A549 (cell line): ENCODE measurements at regions not wholly inside any gene's neighbourhood (a gene's known extent, or its start where the extent isn't known, plus 50 kb on each side); places are given as distances from the start of the nearest gene placed in this dataset.

Source experiments
- ATAC-seq, 2 experiments: fragments of 200-7000 bp in 1 of 2; fragments of >200 bp in 1 of 2; cut with Nextera tagmentation in 1 of 2; cut with Tn5 transposase in 1 of 2; 3 replicates each; pipeline versions ENCODE4 v1.8.0 to v1.9.1; 2018 to 2020; ENCODE audit warnings: mild to moderate bottlenecking in 1 of 2, moderate library complexity in 1 of 2
- CTCF ChIA-PET: fragments of 300-600 bp; sonication (Branson Sonifier 250); formaldehyde crosslinking; extraction: SDS; loops from one replicate; lab custom pipeline; 2021; ENCODE audit warnings: antibody characterized with exemption, inconsistent platforms; lab: Yijun Ruan, JAX
- POLR2A ChIA-PET: fragments of 350-600 bp; formaldehyde crosslinking; extraction: SDS; loops from one replicate; lab custom pipeline; 2021; ENCODE audit warnings: antibody characterized with exemption, inconsistent platforms; lab: Yijun Ruan, JAX
- DNase-seq, 2 experiments: peaks; one replicate each; pipeline versions ENCODE4 v3.0.0 to v3.0.0-alpha.2; 2011 to 2016; ENCODE audit warnings: low read depth in 1 of 2, low spot score in 1 of 2
- FAIRE-seq: peaks from 2 replicates; lab custom pipeline; 2011; peaks lifted over from hg19 to GRCh38; lab: Jason Lieb, UNC
- H3K27ac ChIP-seq, 2 experiments: fragments of >200 bp; sonication (Bioruptor Twin); formaldehyde crosslinking; 3 replicates each; pipeline ENCODE4 v1.5.1; 2016 to 2017
- H3K4me1 ChIP-seq: fragments of >200 bp; sonication (Bioruptor Twin); formaldehyde crosslinking; 3 replicates; pipeline ENCODE4 v1.6.1; 2016
- H3K4me2 ChIP-seq: fragments of >200 bp; sonication (Bioruptor Twin); formaldehyde crosslinking; 3 replicates; pipeline ENCODE4 v1.6.1; 2016
- H3K4me3 ChIP-seq: fragments of >200 bp; sonication (Bioruptor Twin); formaldehyde crosslinking; 3 replicates; pipeline ENCODE4 v1.5.1; 2016
- H3K9me3 ChIP-seq: fragments of >200 bp; sonication (Bioruptor Twin); formaldehyde crosslinking; 3 replicates; pipeline ENCODE4 v1.6.1; 2016
- CBX8 ChIP-seq: fragments of 200-600 bp; sonication (generic); IDR thresholded peaks from 2 replicates; pipeline ENCODE4 v1.6.1; 2016
- CEBPB ChIP-seq, 2 experiments: fragments of >200 bp in 1 of 2; sonication (Bioruptor Twin) in 1 of 2; formaldehyde crosslinking in 1 of 2; IDR thresholded peaks; 2 replicates each; pipeline ENCODE4 v1.6.1; 2012 to 2016
- CHD2 ChIP-seq: fragments of 150-350 bp; IDR thresholded peaks from 2 replicates; pipeline ENCODE4 v1.6.1; 2014; ENCODE audit warnings: low read length; ENCODE audit not compliant: partially characterized antibody
- CHD4 ChIP-seq: fragments of 200-600 bp; sonication (generic); IDR thresholded peaks from 2 replicates; pipeline ENCODE4 v1.6.1; 2016; ENCODE audit warnings: antibody characterized with exemption, mild to moderate bottlenecking, borderline replicate concordance
- E2F6 ChIP-seq: IDR thresholded peaks from 2 replicates; pipeline ENCODE4 v1.6.1; 2012; ENCODE audit warnings: low read depth, borderline replicate concordance
- EHF ChIP-seq: fragments of 250-450 bp; sonication (Bioruptor Pico); IDR thresholded peaks from 2 replicates; pipeline ENCODE4 v1.5.0; 2020; ENCODE audit warnings: mild to moderate bottlenecking
- ESRRA ChIP-seq: fragments of 150-350 bp; IDR thresholded peaks from 2 replicates; pipeline ENCODE4 v1.6.1; 2014; ENCODE audit warnings: mild to moderate bottlenecking, low read length, borderline replicate concordance
- FOSB ChIP-seq: fragments of 250-450 bp; sonication (Bioruptor Pico); IDR thresholded peaks from 2 replicates; pipeline ENCODE4 v1.5.0; 2020; ENCODE audit warnings: mild to moderate bottlenecking, moderate library complexity
- FOSL2 ChIP-seq, 2 experiments: fragments of 450-650 bp in 1 of 2; fragments of >200 bp in 1 of 2; sonication (Bioruptor Twin) in 1 of 2; formaldehyde crosslinking; IDR thresholded peaks; 2 replicates each; pipeline versions ENCODE4 v1.5.0 to v1.6.1; 2016 to 2020; ENCODE audit warnings: mild to moderate bottlenecking in 1 of 2, moderate library complexity in 1 of 2
- GATA3 ChIP-seq: IDR thresholded peaks from 2 replicates; pipeline ENCODE4 v1.6.1; 2012; ENCODE audit warnings: borderline replicate concordance
- JUNB ChIP-seq: fragments of >200 bp; sonication (Bioruptor Twin); formaldehyde crosslinking; IDR thresholded peaks from 2 replicates; pipeline ENCODE4 v1.6.1; 2016
- KDM5A ChIP-seq: fragments of 200-600 bp; sonication (generic); IDR thresholded peaks from 2 replicates; pipeline ENCODE4 v1.6.1; 2016; ENCODE audit warnings: antibody characterized with exemption, mild to moderate bottlenecking
- NFE2L2 ChIP-seq: fragments of 150-350 bp; conservative IDR thresholded peaks from 2 replicates; pipeline ENCODE4 v1.6.1; 2014; ENCODE audit warnings: low read length
- PHF8 ChIP-seq: fragments of 200-600 bp; sonication (generic); IDR thresholded peaks from 2 replicates; pipeline ENCODE4 v1.6.1; 2016; ENCODE audit warnings: low read depth, mild to moderate bottlenecking, antibody characterized with exemption, moderate library complexity, borderline replicate concordance
- POLR2AphosphoS2 ChIP-seq: conservative IDR thresholded peaks from 2 replicates; pipeline ENCODE4 v1.6.1; 2012; ENCODE audit warnings: low read length, improper control_type of control experiment, inconsistent platforms
- REST ChIP-seq: fragments of 200-600 bp; sonication (generic); IDR thresholded peaks from 2 replicates; pipeline ENCODE4 v1.6.1; 2016; ENCODE audit warnings: antibody characterized with exemption, mild to moderate bottlenecking, moderate library complexity
- RNF2 ChIP-seq: fragments of 200-600 bp; sonication (generic); IDR thresholded peaks from 2 replicates; pipeline ENCODE4 v1.6.1; 2016; ENCODE audit warnings: low read depth, mild to moderate bottlenecking, antibody characterized with exemption, moderate library complexity, borderline replicate concordance
- SMC3 ChIP-seq: fragments of >200 bp; sonication (Bioruptor Twin); formaldehyde crosslinking; IDR thresholded peaks from 3 replicates; pipeline ENCODE4 v1.6.1; 2018; ENCODE audit warnings: inconsistent platforms
- TFCP2L1 ChIP-seq: fragments of 250-450 bp; sonication (Bioruptor Pico); IDR thresholded peaks from 2 replicates; pipeline ENCODE4 v1.5.0; 2021; ENCODE audit warnings: mild to moderate bottlenecking
- ZC3H11A ChIP-seq: fragments of 450-650 bp; IDR thresholded peaks from 2 replicates; pipeline ENCODE4 v1.6.1; 2014; ENCODE audit warnings: antibody characterized with exemption, mild to moderate bottlenecking
- ZFP36 ChIP-seq: fragments of 450-650 bp; IDR thresholded peaks from 2 replicates; pipeline ENCODE4 v1.6.1; 2014; ENCODE audit warnings: borderline replicate concordance; ENCODE audit not compliant: partially characterized antibody
- ZNF302 ChIP-seq: fragments of 250-450 bp; sonication (Bioruptor Pico); IDR thresholded peaks from 2 replicates; pipeline ENCODE4 v1.9.0; 2021; ENCODE audit warnings: inconsistent platforms, mild to moderate bottlenecking, moderate library complexity
- WGBS: methylation state at CpG from one replicate; pipeline ENCODE4 v1.1.6; 2017; ENCODE audit errors: missing lambda C conversion rate; 5-methylcytosine and 5-hydroxymethylcytosine counted together
- TF ChIP-seq, protein P1 (sequence below): IDR thresholded peaks from 2 replicates; pipeline ENCODE4 v1.6.1; 2012

DNA sequence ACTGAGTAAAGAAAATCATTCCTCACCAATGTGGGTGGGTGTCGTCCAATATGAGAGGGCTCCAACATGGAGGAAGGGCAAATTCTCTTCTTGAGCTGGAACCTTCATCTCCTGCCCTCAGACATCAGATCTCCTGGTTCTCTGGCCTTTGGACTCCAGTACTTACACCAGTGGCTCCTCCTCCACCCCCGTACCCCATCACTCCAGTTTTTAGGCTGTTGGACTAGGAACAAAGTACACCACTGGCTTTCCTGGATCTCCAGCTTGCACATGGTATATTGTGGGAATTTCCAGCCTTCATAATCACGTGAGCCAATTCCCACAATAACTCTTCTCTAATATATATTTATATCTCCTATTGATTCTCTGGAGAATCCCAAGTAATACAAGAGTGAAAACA lies 196.9 kb downstream of the PDHA2 start:
- Histone ChIP-seq H3K9me3 (no peaks in the 10 kb centered on the region), H3K4me1 (no peaks in the 10 kb centered on the region), H3K4me2 (no peak overlapping the region), H3K27ac (no peak overlapping the region)
- ATAC-seq (no peak), DNase-seq (no peak), FAIRE-seq (no peak)
- WGBS, result 0% methylated on average over 3 of the region's 3 CpGs
- POLR2A ChIA-PET, result no interaction called here
- TF ChIP-seq FOSB (CRISPR knock-in tag), result no peak
- TF ChIP-seq ZNF302 (CRISPR knock-in tag), result no peak
- no peak for TF ChIP-seq RNF2
- TF ChIP-seq, protein P1, sequence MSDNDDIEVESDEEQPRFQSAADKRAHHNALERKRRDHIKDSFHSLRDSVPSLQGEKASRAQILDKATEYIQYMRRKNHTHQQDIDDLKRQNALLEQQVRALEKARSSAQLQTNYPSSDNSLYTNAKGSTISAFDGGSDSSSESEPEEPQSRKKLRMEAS, result no peak
- no peak for TF ChIP-seq NFE2L2
- no peak for TF ChIP-seq ESRRA
- TF ChIP-seq PHF8, result no peak
- TF ChIP-seq, all 56 proteins: peak for 0
- CTCF ChIA-PET, result no interaction called here
- H3K4me3 ChIP-seq, result no peak overlapping the region

DNA sequence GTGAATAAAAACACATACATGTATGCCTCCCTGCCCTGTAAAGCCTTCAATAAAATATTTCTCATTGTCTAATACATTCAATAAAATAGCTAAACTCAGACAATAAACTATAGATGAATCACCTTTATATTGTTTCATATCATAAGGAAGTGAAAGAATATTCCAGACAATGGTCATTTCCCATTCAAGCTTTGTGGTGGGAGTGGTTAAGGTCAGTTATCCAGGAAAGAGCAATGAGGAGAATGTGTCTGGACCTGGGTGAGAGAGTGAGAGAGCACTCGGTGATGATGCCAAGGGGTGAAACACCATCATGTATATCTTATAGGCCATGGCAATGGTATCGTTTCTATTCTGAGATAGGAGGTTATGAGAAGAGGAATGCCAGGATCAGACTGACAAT lies 197.8 kb downstream of the PDHA2 start:
- H3K4me3 ChIP-seq, result no peak overlapping the region
- TF ChIP-seq REST (no peak), KDM5A (no peak), GATA3 (no peak), ESRRA (no peak), TFCP2L1 (CRISPR knock-in tag) (no peak), ZFP36 (no peak), EHF (CRISPR knock-in tag) (no peak), JUNB (no peak), E2F6 (no peak)
- TF ChIP-seq, protein P1, result no peak
- TF ChIP-seq, all 56 proteins: peak for 0
- FAIRE-seq (no peak), ATAC-seq (no peak), DNase-seq (no peak)
- Histone ChIP-seq H3K27ac (no peak overlapping the region), H3K4me2 (no peak overlapping the region), H3K9me3 (no peaks in the 10 kb centered on the region), H3K4me1 (no peaks in the 10 kb centered on the region)
- WGBS, result 2% methylated on average over 2 of the region's 2 CpGs
- ChIA-PET POLR2A (no interaction called here), CTCF (no interaction called here)

DNA sequence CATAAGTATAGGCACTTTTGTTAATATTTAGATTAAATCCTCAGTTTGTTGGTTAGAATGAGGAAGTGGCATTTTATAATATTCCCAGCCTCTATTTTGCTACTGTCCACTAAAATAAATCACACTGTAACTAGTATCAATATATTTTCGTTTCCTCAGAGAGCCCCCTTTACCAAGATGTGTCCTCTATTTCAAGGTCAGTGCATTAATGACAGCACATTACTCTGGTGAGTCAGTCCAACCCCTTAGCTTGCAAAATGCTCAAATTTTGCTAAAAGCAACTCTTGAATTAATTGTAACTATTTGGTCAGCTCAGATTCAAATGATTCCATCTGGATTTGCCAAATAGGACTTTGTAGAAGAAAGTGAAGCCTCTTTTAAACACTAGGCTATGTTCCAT lies 199.3 kb downstream of the PDHA2 start:
- H3K4me2 ChIP-seq, result no peak overlapping the region
- no peaks in the 10 kb centered on the region for H3K4me1 ChIP-seq
- POLR2A ChIA-PET, result no interaction called here
- FAIRE-seq (no peak), DNase-seq (no peak), ATAC-seq (no peak)
- CTCF ChIA-PET, result no interaction called here
- WGBS, result 0% methylated on average over 1 of the region's 1 CpG
- H3K27ac ChIP-seq, result no peak overlapping the region
- no peaks in the 10 kb centered on the region for H3K9me3 ChIP-seq
- no peak overlapping the region for H3K4me3 ChIP-seq
- TF ChIP-seq CBX8 (no peak), FOSL2 (IDR thresholded peaks at IDR 0.05) (no peak), FOSL2 (CRISPR knock-in tag; IDR thresholded peaks at IDR 0.05) (no peak), REST (no peak), JUNB (no peak), CHD2 (no peak), POLR2AphosphoS2 (no peak), RNF2 (no peak), ZC3H11A (no peak), CHD4 (no peak), NFE2L2 (no peak), FOSB (CRISPR knock-in tag) (no peak), TFCP2L1 (CRISPR knock-in tag) (no peak), CEBPB (IDR thresholded peaks at IDR 0.05) (no peak), E2F6 (no peak), SMC3 (no peak)
